Activated naive CD8-positive, alpha-beta T cell treated with anti-CD3 and anti-CD28 coated beads, Interleukin-2, amount 10 ng/mL, durations not matched to agents 7 days and 5 days (primary cell): ENCODE measurements at regions not wholly inside any gene's neighbourhood (a gene's known extent, or its start where the extent isn't known, plus 50 kb on each side); places are given as distances from the start of the nearest gene placed in this dataset.

ENCODE experiments used
- ATAC-seq: fragments of 150-1000 bp; cut with Tn5 transposase; one replicate; pipeline ENCODE4 v1.10.0; 2021; ENCODE audit warnings: low read depth, moderate library complexity
- POLR2A ChIA-PET: fragments of 350-600 bp; sonication (Branson Sonifier 250); formaldehyde crosslinking; loops from one replicate; lab custom pipeline; 2021; ENCODE audit warnings: antibody characterized with exemption; lab: Charles Lee
- DNase-seq: peaks from one replicate; pipeline ENCODE4 v3.0.0; 2021
- H3K27ac Mint-ChIP-seq: one replicate; pipeline ENCODE4 v1.8.0; 2022; ENCODE audit warnings: mild to moderate bottlenecking, mixed read lengths
- H3K27me3 Mint-ChIP-seq: one replicate; pipeline ENCODE4 v1.8.0; 2022; ENCODE audit warnings: mild to moderate bottlenecking, moderate library complexity, mixed read lengths
- H3K36me3 Mint-ChIP-seq: one replicate; pipeline ENCODE4 v1.8.0; 2021; ENCODE audit warnings: mild to moderate bottlenecking, mixed read lengths
- H3K4me1 Mint-ChIP-seq: one replicate; pipeline ENCODE4 v1.8.0; 2021; ENCODE audit warnings: mixed read lengths
- H3K4me3 Mint-ChIP-seq: one replicate; pipeline ENCODE4 v1.8.0; 2022; ENCODE audit warnings: mild to moderate bottlenecking, moderate library complexity, mixed read lengths
- H3K9me3 Mint-ChIP-seq: one replicate; pipeline ENCODE4 v1.8.0; 2021; ENCODE audit warnings: mixed read lengths

DNA sequence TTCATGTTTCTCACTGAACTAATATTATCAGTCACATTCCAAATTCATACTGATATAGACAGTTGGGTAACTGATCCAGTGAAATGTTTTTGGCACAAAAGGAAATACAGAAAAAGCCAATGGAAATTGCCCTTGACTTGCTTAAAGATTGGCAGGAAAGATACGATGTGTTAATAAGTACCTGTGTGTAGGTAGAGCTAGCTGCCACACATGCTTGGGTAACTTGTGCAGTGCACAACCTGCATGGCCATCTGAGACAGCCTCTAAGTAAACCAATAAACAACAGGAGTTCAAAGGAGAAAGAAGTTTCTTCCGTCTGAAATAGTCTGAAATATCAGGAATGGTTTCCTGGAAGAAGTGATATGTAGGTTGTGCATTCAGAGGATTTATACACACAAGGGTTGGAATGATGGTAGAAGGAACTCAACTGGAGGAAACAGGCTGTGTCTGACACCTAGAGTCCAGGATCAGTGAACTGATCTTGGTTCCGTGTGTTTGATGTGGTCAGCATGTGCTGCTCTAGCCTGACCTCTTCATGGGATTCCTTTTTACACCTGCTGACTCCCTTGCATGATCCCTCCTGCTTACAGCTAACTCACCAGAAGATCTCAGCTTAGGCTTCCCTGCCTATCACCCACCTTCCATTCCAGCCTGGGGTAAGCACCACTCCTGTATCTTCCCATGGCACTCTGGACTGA lies 81.4 kb upstream of the KRR1 start:
- Mint-ChIP-seq H3K36me3 (peaks cover 2% of the 10 kb centered on the region), H3K4me3 (no peak overlapping the region), H3K9me3 (peaks cover 5% of the 10 kb centered on the region), H3K27me3 (peaks cover 38% of the 10 kb centered on the region), H3K4me1 (no peaks in the 10 kb centered on the region), H3K27ac (peak overlapping the region; percentile 59)
- no peak for DNase-seq
- POLR2A ChIA-PET: no interaction called here
- no peak for ATAC-seq

DNA sequence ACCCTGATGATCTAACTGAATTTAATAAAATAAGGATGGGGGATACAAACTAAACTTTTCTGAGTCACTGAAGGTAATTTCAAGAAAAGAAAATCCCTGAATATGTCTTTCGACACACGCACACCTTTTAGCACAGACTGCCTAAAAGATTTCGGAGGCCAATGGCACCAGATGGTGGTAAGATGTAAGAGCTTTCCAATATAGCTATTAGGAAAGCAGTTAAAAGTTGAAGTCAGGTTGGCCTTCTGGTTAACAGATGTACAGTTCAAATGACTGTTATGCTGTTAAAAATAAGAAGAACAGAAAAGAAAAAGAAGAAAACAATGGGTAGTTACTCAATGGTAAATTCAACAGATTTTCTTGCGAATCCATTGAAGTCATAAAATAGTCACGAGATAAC lies 80.7 kb upstream of the KRR1 start:
- Mint-ChIP-seq H3K9me3 (peaks cover 6% of the 10 kb centered on the region), H3K27ac (no peak overlapping the region), H3K36me3 (peaks cover 2% of the 10 kb centered on the region), H3K4me1 (no peaks in the 10 kb centered on the region), H3K4me3 (no peak overlapping the region), H3K27me3 (peaks cover 36% of the 10 kb centered on the region)
- ATAC-seq (no peak), DNase-seq (no peak)
- POLR2A ChIA-PET: no interaction called here

DNA sequence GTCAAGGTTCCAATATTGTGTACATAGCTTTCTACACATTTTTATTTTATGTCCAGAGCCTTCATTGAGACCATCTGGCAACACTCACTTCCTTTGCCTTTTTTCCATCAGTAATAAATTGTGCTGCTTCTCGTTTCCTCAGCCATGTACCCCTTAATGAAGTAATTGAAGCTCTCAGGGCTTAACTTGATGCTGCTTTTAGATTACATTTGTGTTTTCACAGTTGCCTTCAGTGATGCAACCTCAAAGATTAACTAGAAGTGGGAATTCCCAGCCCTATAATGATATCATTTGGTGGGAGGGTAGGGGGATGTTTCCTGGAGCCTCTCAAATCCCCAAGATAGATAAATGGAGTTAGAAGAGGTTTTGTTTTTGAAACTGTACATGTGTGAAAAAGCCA lies 80.2 kb upstream of the KRR1 start:
- H3K4me3 Mint-ChIP-seq: no peak overlapping the region
- H3K27ac Mint-ChIP-seq: no peak overlapping the region
- H3K4me1 Mint-ChIP-seq: no peaks in the 10 kb centered on the region
- H3K9me3 Mint-ChIP-seq: peaks cover 6% of the 10 kb centered on the region
- peaks cover 33% of the 10 kb centered on the region for H3K27me3 Mint-ChIP-seq
- DNase-seq (no peak), ATAC-seq (no peak)
- H3K36me3 Mint-ChIP-seq: peaks cover 2% of the 10 kb centered on the region
- POLR2A ChIA-PET: no interaction called here

DNA sequence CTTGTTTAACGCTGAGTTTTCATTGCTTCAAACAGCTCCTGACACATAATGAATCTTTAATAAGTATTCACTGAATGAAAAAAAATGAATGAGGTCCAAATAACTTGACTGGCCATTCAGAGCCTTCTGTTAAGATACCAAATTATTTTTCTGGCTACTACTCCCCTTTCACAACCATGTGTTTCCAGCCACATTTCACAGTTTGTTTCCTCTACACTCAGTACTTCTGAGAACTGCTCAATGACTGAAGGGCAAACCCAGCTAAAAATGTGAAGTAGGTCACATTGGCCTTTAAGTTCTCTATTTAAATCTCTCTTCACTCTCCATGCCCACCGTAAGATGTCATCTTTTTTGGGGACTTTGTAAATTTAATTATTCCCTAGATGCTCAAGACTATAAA lies 78.4 kb upstream of the KRR1 start:
- Mint-ChIP-seq H3K27ac (no peak overlapping the region), H3K4me1 (no peaks in the 10 kb centered on the region), H3K27me3 (peaks cover 28% of the 10 kb centered on the region), H3K4me3 (no peak overlapping the region), H3K9me3 (peaks cover 4% of the 10 kb centered on the region), H3K36me3 (peaks cover 2% of the 10 kb centered on the region)
- no peak for DNase-seq
- ATAC-seq: no peak
- POLR2A ChIA-PET: no interaction called here

DNA sequence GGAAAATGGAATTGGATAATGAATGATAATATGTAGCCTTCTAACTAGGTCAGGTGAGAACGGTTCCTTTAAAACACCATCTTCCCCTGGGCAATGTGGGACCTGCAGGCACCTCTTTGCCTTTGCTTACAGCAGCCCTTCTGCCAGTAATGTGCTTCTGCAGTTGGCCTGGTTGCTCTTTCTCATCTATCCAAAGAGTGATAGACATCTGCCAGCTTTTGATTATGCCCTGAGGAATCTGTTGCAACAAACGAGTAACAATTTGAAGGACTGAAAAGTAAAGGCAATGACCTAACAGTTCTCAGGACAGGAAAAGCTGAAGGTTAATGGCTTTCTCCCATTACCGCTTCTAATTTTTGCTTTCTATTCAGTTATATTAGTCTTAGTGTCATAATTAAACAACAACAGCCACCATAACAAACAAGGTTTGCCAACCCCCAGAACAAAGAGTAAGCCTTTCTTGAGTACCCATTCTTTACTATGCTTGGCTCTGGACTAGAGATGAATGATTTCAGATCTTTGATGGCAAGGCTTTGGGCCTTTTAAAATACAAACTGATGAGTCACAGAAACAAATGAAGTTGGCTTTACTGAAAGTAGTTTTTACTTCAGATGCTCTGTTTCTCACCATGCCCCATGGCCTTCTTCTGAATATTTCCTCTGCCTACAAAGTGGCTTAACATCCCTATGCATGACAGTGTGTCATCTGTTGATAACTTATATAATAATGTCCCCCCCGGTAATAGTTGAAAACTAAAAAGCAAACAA lies 76.1 kb upstream of the KRR1 start:
- Mint-ChIP-seq H3K27me3 (peaks cover 12% of the 10 kb centered on the region), H3K9me3 (peaks cover 4% of the 10 kb centered on the region), H3K4me3 (no peak overlapping the region), H3K27ac (no peak overlapping the region), H3K4me1 (no peaks in the 10 kb centered on the region), H3K36me3 (peaks cover 2% of the 10 kb centered on the region)
- ATAC-seq (no peak), DNase-seq (no peak)
- POLR2A ChIA-PET: no interaction called here

DNA sequence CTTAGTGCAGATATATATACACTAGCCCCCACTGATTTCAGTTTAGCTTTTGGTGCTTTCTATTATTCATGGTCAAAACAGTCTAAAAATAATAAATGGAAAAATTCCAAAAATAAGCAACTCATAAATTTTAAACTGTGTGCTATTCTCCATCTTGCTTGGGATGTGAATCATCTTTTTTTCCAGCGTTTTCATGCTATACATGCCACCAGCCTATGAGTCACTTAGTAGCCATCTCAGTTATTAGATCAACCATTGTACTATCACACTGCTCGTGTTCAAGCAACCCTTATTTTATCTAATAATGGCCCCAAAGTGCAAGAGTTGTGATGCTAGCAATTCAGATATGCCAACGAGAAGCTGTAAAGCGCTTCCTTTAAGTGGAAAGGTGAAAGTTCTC lies 73.9 kb upstream of the KRR1 start:
- no peak overlapping the region for H3K27ac Mint-ChIP-seq
- peaks cover 7% of the 10 kb centered on the region for H3K27me3 Mint-ChIP-seq
- ATAC-seq (no peak), DNase-seq (no peak)
- H3K36me3 Mint-ChIP-seq: peaks cover 2% of the 10 kb centered on the region
- H3K4me1 Mint-ChIP-seq: no peaks in the 10 kb centered on the region
- H3K9me3 Mint-ChIP-seq: peaks cover 4% of the 10 kb centered on the region
- POLR2A ChIA-PET: no interaction called here
- H3K4me3 Mint-ChIP-seq: no peak overlapping the region

DNA sequence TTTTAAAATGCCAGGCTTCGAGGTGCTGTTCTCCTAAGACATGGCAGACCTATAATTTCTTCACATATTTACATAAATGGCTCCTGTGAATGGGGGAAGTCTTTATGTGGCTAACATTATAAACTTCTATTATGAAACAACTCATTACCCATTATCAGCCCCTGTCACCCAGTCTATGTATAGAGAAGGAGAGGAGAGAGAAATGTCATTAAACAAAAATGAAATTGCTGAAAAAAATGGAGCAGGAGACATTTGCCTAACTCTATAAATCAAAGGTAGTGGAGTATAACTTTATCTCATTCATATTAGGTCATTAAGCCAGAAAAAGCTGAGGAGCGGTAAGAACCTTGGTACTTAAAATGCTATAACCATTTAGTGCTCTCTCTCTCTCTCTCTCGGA lies 71.9 kb upstream of the KRR1 start:
- POLR2A ChIA-PET: no interaction called here

DNA sequence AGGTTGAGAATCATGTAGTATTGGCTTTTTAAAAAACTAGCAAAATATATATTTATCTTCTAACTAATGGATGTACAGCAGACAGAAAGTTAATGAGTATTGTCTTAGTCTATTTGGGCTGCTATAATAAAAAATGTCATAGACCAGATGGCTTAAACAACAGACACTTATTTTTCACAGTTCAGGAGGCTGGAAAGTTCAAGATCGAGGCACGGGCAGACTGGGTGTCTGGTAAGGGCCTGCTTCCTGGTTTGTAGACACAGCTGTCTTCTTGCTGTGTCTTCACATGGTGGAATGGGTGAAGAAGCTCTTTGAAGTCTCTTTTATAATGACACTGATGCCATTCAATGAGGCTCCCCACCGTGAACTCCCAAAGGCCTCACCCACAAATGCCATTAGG lies 70.1 kb upstream of the KRR1 start:
- Mint-ChIP-seq H3K27ac (no peak overlapping the region), H3K4me3 (no peak overlapping the region), H3K27me3 (peaks cover 3% of the 10 kb centered on the region), H3K4me1 (no peaks in the 10 kb centered on the region), H3K36me3 (no peaks in the 10 kb centered on the region), H3K9me3 (no peaks in the 10 kb centered on the region)
- POLR2A ChIA-PET: no interaction called here
- ATAC-seq (no peak), DNase-seq (no peak)

More for the DNA sequence above, 71.9 kb upstream of the KRR1 start:
- Mint-ChIP-seq H3K9me3 (peaks cover 1% of the 10 kb centered on the region), H3K27me3 (peaks cover 7% of the 10 kb centered on the region), H3K27ac (no peak overlapping the region), H3K36me3 (no peaks in the 10 kb centered on the region), H3K4me1 (no peaks in the 10 kb centered on the region), H3K4me3 (no peak overlapping the region)
- ATAC-seq (no peak), DNase-seq (no peak)

DNA sequence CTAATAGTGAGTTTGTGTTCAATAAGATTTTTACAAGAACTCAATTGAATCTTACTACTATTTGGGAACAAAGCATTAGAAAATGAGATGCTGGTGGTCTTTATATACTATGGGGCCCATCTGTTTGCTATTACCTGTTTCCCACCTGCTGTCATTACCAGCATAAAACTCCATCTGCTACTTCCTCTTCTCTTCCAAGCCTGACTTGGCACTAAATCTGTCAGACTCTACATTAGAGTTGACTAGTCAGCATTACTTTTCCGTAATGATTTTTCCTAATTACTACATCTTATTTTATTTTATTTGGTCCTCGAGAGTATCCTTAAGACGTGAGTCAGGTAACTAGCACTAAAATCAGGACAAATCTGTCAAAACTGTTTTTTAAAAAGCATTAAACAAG lies 68.1 kb upstream of the KRR1 start:
- Mint-ChIP-seq H3K36me3 (no peaks in the 10 kb centered on the region), H3K4me1 (no peaks in the 10 kb centered on the region), H3K27ac (no peak overlapping the region), H3K9me3 (no peaks in the 10 kb centered on the region), H3K4me3 (no peak overlapping the region), H3K27me3 (peaks cover 2% of the 10 kb centered on the region)
- ATAC-seq (no peak), DNase-seq (no peak)
- POLR2A ChIA-PET: no interaction called here

DNA sequence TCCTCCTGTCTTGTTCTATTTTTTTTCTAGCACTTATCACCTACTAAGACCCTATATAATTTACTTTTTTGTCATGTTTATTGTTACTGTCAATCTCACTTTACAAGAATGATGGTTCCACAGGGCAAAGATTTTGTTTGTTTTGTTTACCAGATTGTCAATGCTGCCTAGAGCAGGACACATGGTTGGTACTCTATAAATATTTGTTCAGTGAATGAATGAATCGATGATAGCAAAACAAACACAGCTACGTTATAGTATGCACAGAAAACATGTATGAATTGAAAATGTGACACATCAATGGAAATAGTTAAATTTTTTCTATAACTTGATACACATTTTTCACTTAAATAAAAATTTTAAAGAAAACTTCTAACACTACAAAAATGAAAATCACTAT lies 67.1 kb upstream of the KRR1 start:
- POLR2A ChIA-PET: no interaction called here
- H3K36me3 Mint-ChIP-seq: no peaks in the 10 kb centered on the region
- no peak overlapping the region for H3K4me3 Mint-ChIP-seq
- no peaks in the 10 kb centered on the region for H3K4me1 Mint-ChIP-seq
- peaks cover 2% of the 10 kb centered on the region for H3K27me3 Mint-ChIP-seq
- no peaks in the 10 kb centered on the region for H3K9me3 Mint-ChIP-seq
- no peak for DNase-seq
- no peak for ATAC-seq
- no peak overlapping the region for H3K27ac Mint-ChIP-seq

DNA sequence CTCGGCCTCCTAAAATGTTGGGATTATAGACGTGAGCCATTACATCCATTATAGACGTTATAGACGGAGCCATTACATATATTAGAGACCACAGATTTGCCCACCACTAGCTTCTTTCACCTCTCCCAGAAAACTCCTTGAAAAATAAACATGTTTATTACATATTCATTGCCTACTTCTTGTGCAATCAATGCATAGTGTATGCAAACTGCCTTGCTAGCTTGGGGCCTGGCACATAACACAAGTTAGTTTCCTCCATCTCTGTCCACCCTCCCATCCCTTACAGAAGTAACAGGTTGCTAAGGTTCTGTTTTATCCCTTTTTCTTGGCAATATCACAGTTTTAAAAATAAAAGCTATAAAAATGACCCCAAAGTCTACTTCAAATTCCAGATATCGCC lies 66.4 kb upstream of the KRR1 start:
- Mint-ChIP-seq H3K4me3 (no peak overlapping the region), H3K4me1 (no peaks in the 10 kb centered on the region), H3K27me3 (peaks cover 2% of the 10 kb centered on the region), H3K36me3 (no peaks in the 10 kb centered on the region), H3K9me3 (no peaks in the 10 kb centered on the region), H3K27ac (no peak overlapping the region)
- ATAC-seq: no peak
- POLR2A ChIA-PET: no interaction called here
- DNase-seq: no peak

DNA sequence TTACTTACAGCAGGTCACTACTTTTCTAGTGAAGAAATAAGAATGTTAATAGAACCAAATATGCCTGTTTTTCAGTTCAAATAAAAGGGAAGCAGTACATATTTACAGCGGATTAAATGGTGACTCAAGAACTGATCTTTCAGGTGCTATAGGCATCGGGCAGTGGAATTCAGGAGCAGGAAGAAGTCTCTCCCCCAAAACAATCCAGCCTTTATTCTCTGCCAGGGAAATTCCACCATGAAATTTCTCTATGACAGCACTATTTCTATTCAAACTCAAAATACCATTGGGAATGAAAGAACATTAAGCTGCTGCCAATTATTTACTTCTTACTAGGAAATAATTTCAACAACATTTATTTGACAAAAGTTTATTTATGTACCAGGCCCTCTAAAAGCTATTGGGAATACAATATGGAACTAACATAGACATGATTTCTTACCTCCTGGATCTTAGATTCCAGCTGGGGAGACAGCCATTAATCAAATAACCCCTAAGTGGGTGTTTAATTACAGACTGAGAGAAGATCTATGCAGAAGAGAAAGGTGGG lies 60.3 kb upstream of the KRR1 start:
- no peaks in the 10 kb centered on the region for H3K36me3 Mint-ChIP-seq
- POLR2A ChIA-PET: no interaction called here
- DNase-seq (no peak), ATAC-seq (no peak)
- H3K4me1 Mint-ChIP-seq: no peaks in the 10 kb centered on the region
- peaks cover 5% of the 10 kb centered on the region for H3K27me3 Mint-ChIP-seq
- H3K9me3 Mint-ChIP-seq: no peaks in the 10 kb centered on the region
- no peak overlapping the region for H3K27ac Mint-ChIP-seq
- H3K4me3 Mint-ChIP-seq: no peak overlapping the region

DNA sequence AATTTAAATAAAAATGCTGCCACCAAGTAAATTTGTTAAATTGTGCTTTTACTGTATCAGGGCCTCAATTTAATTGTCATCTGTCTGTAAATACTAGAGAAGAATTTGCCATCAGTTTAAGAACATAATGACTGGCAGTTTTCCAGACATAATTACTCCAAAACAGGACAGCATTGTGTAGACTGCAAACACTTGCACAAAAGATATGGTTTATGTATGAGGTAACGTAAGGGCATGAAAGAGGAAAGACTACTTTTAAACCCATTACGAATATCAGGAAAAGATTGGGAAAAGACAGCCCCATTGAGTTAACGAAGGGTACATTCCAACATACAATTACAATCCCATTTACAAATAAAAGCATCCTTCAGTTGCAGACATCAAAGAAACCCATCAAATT lies 59.8 kb upstream of the KRR1 start:
- no peaks in the 10 kb centered on the region for H3K36me3 Mint-ChIP-seq
- ATAC-seq: no peak
- POLR2A ChIA-PET: no interaction called here
- no peaks in the 10 kb centered on the region for H3K4me1 Mint-ChIP-seq
- no peak overlapping the region for H3K4me3 Mint-ChIP-seq
- no peaks in the 10 kb centered on the region for H3K9me3 Mint-ChIP-seq
- H3K27me3 Mint-ChIP-seq: peaks cover 5% of the 10 kb centered on the region
- H3K27ac Mint-ChIP-seq: no peak overlapping the region
- no peak for DNase-seq

DNA sequence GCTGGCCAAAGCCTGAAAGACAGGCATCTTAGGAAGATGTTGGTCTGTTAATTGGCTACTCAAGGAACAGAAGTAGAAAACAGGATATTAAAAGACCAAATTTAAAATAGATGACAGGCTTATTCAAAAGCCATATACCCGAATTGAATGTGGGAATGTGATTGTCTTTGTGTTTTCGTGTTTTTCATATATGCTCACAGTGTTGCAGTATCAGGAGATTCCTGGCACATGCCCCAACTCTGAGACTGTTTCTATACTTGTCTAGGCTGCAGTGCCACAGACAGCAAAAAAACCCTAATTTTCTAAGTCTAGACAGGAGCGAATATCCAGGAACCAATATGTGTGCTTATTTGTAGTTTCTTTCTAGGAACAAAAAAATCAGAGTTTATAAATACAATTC lies 57.4 kb upstream of the KRR1 start:
- ATAC-seq (no peak), DNase-seq (no peak)
- Mint-ChIP-seq H3K27me3 (peaks cover 10% of the 10 kb centered on the region), H3K9me3 (peaks cover 4% of the 10 kb centered on the region), H3K27ac (no peak overlapping the region), H3K4me3 (no peak overlapping the region), H3K36me3 (no peaks in the 10 kb centered on the region), H3K4me1 (no peaks in the 10 kb centered on the region)
- POLR2A ChIA-PET: no interaction called here
